Uterus (tissue), 3 donors: ENCODE measurements at regions not wholly inside any gene's neighbourhood (a gene's known extent, or its start where the extent isn't known, plus 50 kb on each side); places are given as distances from the start of the nearest gene placed in this dataset.

Experiments
- DNase-seq, 2 donors: peaks; one replicate each; pipeline ENCODE4 v3.0.0-alpha.2; 2019 to 2020
- H3K27ac ChIP-seq, 2 donors: fragments of 200-600 bp; sonication (generic); 1 replicate in 1 of 2; 2 replicates in 1 of 2; pipeline ENCODE4 v1.5.1; 2016 to 2018
- H3K27me3 ChIP-seq, 2 donors: fragments of 200-600 bp; sonication (generic); one replicate each; pipeline ENCODE4 v1.5.1; 2018 to 2019; ENCODE audit warnings: control low read depth in 1 of 2
- H3K36me3 ChIP-seq, 2 donors: fragments of 200-600 bp; sonication (generic); one replicate each; pipeline ENCODE4 v1.5.1; 2019; ENCODE audit warnings: control low read depth in 1 of 2
- H3K4me1 ChIP-seq, 2 donors: fragments of 200-600 bp; sonication (generic); one replicate each; pipeline ENCODE4 v1.5.1; 2018 to 2019; ENCODE audit warnings: control low read depth in 1 of 2
- H3K4me3 ChIP-seq, 2 donors: fragments of 200-600 bp; sonication (generic); 1 replicate in 1 of 2; 2 replicates in 1 of 2; pipeline ENCODE4 v1.5.1; 2018 to 2019; ENCODE audit warnings: mild to moderate bottlenecking in 1 of 2
- H3K9me3 ChIP-seq, 2 donors: fragments of 200-600 bp; sonication (generic); one replicate each; pipeline ENCODE4 v1.5.1; 2019; ENCODE audit warnings: control low read depth in 1 of 2
- CTCF ChIP-seq, 4 experiments: fragments of 200-600 bp in 2 of 4; fragments of 450-650 bp in 2 of 4; sonication (generic) in 2 of 4; IDR thresholded peaks; one replicate each; pipeline ENCODE4 v1.5.1; 2016 to 2019; ENCODE audit warnings: antibody characterized with exemption in 4 of 4, mild to moderate bottlenecking in 2 of 4, moderate library complexity in 1 of 4
- POLR2A ChIP-seq, 2 donors: fragments of 450-650 bp; IDR thresholded peaks; one replicate each; pipeline ENCODE4 v1.6.1; 2016; ENCODE audit warnings: antibody characterized with exemption in 2 of 2, mild to moderate bottlenecking in 1 of 2, moderate library complexity in 1 of 2
- intact Hi-C: fragments of 100-400 bp; cut with DNase I; formaldehyde crosslinking; loops from one replicate; pipeline ENCODE4 v1.15.1; 2023; ENCODE audit warnings: low total_unique reads
- donor health status: DM: yes; HTN: yes; CAD: no.

DNA sequence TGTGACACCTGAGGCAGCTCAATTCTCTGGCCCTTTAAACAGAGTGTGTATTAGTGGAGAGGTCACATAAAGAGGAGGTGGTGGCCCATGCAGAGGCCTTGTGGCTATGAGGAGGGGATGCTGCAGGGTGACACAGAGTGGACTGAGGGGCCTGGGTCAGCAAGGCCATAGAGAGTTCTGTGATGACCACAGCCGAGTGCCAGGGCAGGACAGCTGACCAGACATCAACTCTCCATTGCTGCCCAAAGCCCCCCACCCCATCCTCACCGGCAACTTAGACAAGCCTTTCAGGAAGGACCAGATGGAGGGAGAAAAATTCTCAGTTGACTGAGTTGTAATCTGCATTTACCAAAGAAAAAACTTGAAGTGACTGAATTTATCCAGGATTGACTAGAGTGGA is 378.1 kb downstream of the RPS24 start:
- Histone ChIP-seq H3K4me1 (no peaks in the 10 kb centered on the region), H3K4me3 (no peak overlapping the region), H3K9me3 (no peaks in the 10 kb centered on the region), H3K36me3 (no peaks in the 10 kb centered on the region), H3K27ac (no peak overlapping the region), H3K27me3 (no peaks in the 10 kb centered on the region)
- TF ChIP-seq CTCF (IDR thresholded peaks at IDR 0.05) (no peak), POLR2A (IDR thresholded peaks at IDR 0.05) (no peak)
- peak in 1 of 2 donors; percentile 10 for DNase-seq
- intact Hi-C loops = no loop called here

- no peaks in the 10 kb centered on the region for H3K36me3 ChIP-seq
- H3K4me1 ChIP-seq = no peaks in the 10 kb centered on the region
- intact Hi-C loops = no loop called here
- no peaks in the 10 kb centered on the region for H3K27me3 ChIP-seq
- no peaks in the 10 kb centered on the region for H3K9me3 ChIP-seq
- H3K4me3 ChIP-seq = no peak overlapping the region
- TF ChIP-seq POLR2A (IDR thresholded peaks at IDR 0.05) (no peak), CTCF (IDR thresholded peaks at IDR 0.05) (no peak)
- H3K27ac ChIP-seq = peak overlapping the region in 1 of 2 donors; percentile 44
- no peak for DNase-seq
These were observed 378.9 kb downstream of the RPS24 start for GRCh38 chr10:78412605-78413004.

- TF ChIP-seq CTCF (IDR thresholded peaks at IDR 0.05) (no peak), POLR2A (IDR thresholded peaks at IDR 0.05) (no peak)
- H3K36me3 ChIP-seq = no peaks in the 10 kb centered on the region
- H3K27ac ChIP-seq = peak overlapping the region in 1 of 2 donors; percentile 44
- no peaks in the 10 kb centered on the region for H3K27me3 ChIP-seq
- DNase-seq = no peak
- H3K4me3 ChIP-seq = no peak overlapping the region
- no peaks in the 10 kb centered on the region for H3K9me3 ChIP-seq
- H3K4me1 ChIP-seq = no peaks in the 10 kb centered on the region
- intact Hi-C loops = no loop called here
These were observed 379.7 kb downstream of the RPS24 start for GRCh38 chr10:78413076-78414055.

- Histone ChIP-seq H3K4me1 (no peaks in the 10 kb centered on the region), H3K36me3 (no peaks in the 10 kb centered on the region), H3K27me3 (no peaks in the 10 kb centered on the region), H3K27ac (no peak overlapping the region), H3K9me3 (no peaks in the 10 kb centered on the region), H3K4me3 (no peak overlapping the region)
- no peak for DNase-seq
- TF ChIP-seq CTCF (IDR thresholded peaks at IDR 0.05) = no peak
- no peak for TF ChIP-seq POLR2A (IDR thresholded peaks at IDR 0.05)
- intact Hi-C loops = no loop called here
These were observed 380.7 kb downstream of the RPS24 start for GRCh38 chr10:78414380-78414779.

GRCh38 chr10:78415111-78415510 is 381.4 kb downstream of the RPS24 start:
- no peaks in the 10 kb centered on the region for H3K27me3 ChIP-seq
- TF ChIP-seq POLR2A (IDR thresholded peaks at IDR 0.05) = no peak
- no peak for TF ChIP-seq CTCF (IDR thresholded peaks at IDR 0.05)
- H3K4me3 ChIP-seq = no peak overlapping the region
- no peaks in the 10 kb centered on the region for H3K4me1 ChIP-seq
- no peaks in the 10 kb centered on the region for H3K36me3 ChIP-seq
- intact Hi-C loops = no loop called here
- H3K27ac ChIP-seq = no peak overlapping the region
- H3K9me3 ChIP-seq = no peaks in the 10 kb centered on the region
- no peak for DNase-seq
